Lower lobe of right lung (tissue), 2 donors: ENCODE measurements at regions not wholly inside any gene's neighbourhood (a gene's known extent, or its start where the extent isn't known, plus 50 kb on each side); places are given as distances from the start of the nearest gene placed in this dataset.

Experiments
- ATAC-seq, 2 donors: fragments of 200-7000 bp; cut with Tn5 transposase; one replicate each; pipeline ENCODE4 v1.9.1; 2020 to 2022; ENCODE audit warnings: mild to moderate bottlenecking in 2 of 2, moderate library complexity in 2 of 2
- DNase-seq: peaks from one replicate; pipeline ENCODE4 v3.0.0-alpha.2; 2020
- H3K27ac ChIP-seq: fragments of 200-600 bp; one replicate; pipeline ENCODE4 v1.8.0; 2022
- H3K27me3 ChIP-seq: fragments of 200-600 bp; one replicate; pipeline ENCODE4 v1.8.0; 2022; ENCODE audit warnings: low read depth
- H3K36me3 ChIP-seq: fragments of 200-600 bp; one replicate; pipeline ENCODE4 v1.8.0; 2022; ENCODE audit warnings: mild to moderate bottlenecking
- H3K4me1 ChIP-seq: fragments of 200-600 bp; one replicate; pipeline ENCODE4 v1.8.0; 2022
- H3K4me3 ChIP-seq: fragments of 200-600 bp; one replicate; pipeline ENCODE4 v1.8.0; 2022; ENCODE audit warnings: mild to moderate bottlenecking
- H3K9me3 ChIP-seq: fragments of 200-600 bp; one replicate; pipeline ENCODE4 v1.8.0; 2022
- CTCF ChIP-seq: fragments of 200-600 bp; IDR thresholded peaks from one replicate; pipeline ENCODE4 v1.8.0; 2022; ENCODE audit warnings: antibody characterized with exemption, mild to moderate bottlenecking
- intact Hi-C: fragments of 100-400 bp; cut with DNase I; formaldehyde crosslinking; loops from one replicate; pipeline ENCODE4 v1.11.0; 2022
- donor health status: DM: no; HTN: yes; CAD: no; lungs with severe emphysema.

- no peaks in the 10 kb centered on the region for H3K9me3 ChIP-seq
- TF ChIP-seq CTCF: no peak
- intact Hi-C loops: no loop called here
- H3K4me3 ChIP-seq: no peak overlapping the region
- no peaks in the 10 kb centered on the region for H3K36me3 ChIP-seq
- ATAC-seq: no peak
- no peak for DNase-seq
- H3K27ac ChIP-seq: no peak overlapping the region
- H3K27me3 ChIP-seq: no peaks in the 10 kb centered on the region
- H3K4me1 ChIP-seq: no peaks in the 10 kb centered on the region
Measured at GRCh38 chr2:33975498-33975897, 376.4 kb upstream of the FAM98A start.

DNA sequence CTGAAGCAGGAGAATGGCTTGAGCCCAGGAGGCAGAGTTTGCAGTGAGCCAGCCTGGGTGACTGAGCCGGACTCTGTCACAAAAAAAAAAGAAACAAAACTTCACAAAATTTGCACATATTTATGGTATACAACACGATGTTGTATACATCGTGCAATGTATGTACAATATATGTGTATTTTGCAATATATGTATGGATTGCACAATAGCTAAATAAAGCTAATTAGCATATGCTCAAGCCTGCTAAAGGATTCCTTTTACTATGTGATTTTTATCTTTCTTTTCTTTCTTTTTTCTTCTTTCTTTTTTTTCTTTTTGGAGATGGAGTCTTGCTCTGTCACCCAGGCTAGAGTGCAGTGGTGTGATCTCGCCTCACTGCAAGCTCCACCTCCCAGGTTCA is 368.0 kb upstream of the FAM98A start:
- ATAC-seq (no peak), DNase-seq (no peak)
- intact Hi-C loops: no loop called here

DNA sequence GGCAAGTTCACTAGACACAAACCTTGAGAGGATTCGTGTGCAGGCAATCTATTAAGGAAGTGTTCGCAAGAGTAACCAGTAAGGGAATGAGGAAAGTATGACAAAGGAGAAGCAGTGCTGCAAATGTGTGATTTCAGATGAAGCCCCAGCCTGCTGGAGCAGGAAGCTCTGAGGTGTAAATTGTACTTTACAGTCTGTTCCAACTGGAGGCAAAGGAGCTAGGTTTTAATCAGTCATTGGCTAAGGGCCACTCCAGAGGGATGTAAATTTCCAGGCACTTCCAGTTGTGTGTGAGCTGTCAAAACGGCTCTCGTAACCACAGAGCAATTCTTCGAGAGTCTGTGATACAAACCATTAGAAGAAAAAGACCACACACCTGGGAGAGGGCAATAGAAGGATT is 359.5 kb upstream of the FAM98A start:
- H3K27ac ChIP-seq: no peak overlapping the region
- intact Hi-C loops: no loop called here
- no peaks in the 10 kb centered on the region for H3K4me1 ChIP-seq
- H3K36me3 ChIP-seq: no peaks in the 10 kb centered on the region
- H3K9me3 ChIP-seq: no peaks in the 10 kb centered on the region
- ATAC-seq (no peak), DNase-seq (no peak)
- H3K27me3 ChIP-seq: no peaks in the 10 kb centered on the region
- no peak for TF ChIP-seq CTCF
- no peak overlapping the region for H3K4me3 ChIP-seq

More for the DNA sequence above, 368.0 kb upstream of the FAM98A start:
- Histone ChIP-seq H3K4me1 (no peaks in the 10 kb centered on the region), H3K36me3 (no peaks in the 10 kb centered on the region), H3K27ac (no peak overlapping the region), H3K27me3 (no peaks in the 10 kb centered on the region), H3K9me3 (no peaks in the 10 kb centered on the region), H3K4me3 (no peak overlapping the region)
- TF ChIP-seq CTCF: no peak

- Histone ChIP-seq H3K9me3 (no peaks in the 10 kb centered on the region), H3K27ac (no peak overlapping the region), H3K36me3 (no peaks in the 10 kb centered on the region), H3K27me3 (no peaks in the 10 kb centered on the region), H3K4me3 (no peak overlapping the region), H3K4me1 (no peaks in the 10 kb centered on the region)
- TF ChIP-seq CTCF: no peak
- intact Hi-C loops: no loop called here
- ATAC-seq (no peak), DNase-seq (no peak)
Measured at GRCh38 chr2:33949371-33949770, 350.3 kb upstream of the FAM98A start.

DNA sequence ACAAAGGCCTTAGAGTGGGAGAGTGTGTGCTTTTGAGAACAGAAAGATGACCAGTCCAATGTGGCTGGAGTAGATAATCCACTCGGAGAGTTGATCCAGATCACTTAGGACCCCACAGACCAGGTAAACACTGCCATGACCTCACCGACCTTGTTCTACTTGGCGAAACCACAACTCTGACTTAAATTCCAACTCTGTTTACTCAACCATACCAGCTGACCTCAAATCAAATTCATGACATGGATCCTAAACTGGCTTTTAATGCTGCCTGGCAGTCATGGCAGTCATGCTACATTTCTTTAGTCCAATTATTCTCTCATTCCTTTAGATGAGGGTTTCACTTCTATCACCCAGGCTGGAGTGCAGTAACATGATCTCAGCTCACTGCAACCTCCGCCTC is 347.1 kb upstream of the FAM98A start:
- H3K27me3 ChIP-seq: no peaks in the 10 kb centered on the region
- intact Hi-C loops: no loop called here
- no peak overlapping the region for H3K4me3 ChIP-seq
- ATAC-seq (peak in 1 of 2 donors; percentile 37), DNase-seq (no peak)
- H3K4me1 ChIP-seq: no peaks in the 10 kb centered on the region
- H3K9me3 ChIP-seq: no peaks in the 10 kb centered on the region
- H3K27ac ChIP-seq: no peak overlapping the region
- no peak for TF ChIP-seq CTCF
- H3K36me3 ChIP-seq: no peaks in the 10 kb centered on the region

GRCh38 chr2:33933203-33933602 is 334.1 kb upstream of the FAM98A start:
- intact Hi-C loops: no loop called here
- Histone ChIP-seq H3K36me3 (no peaks in the 10 kb centered on the region), H3K27me3 (no peaks in the 10 kb centered on the region), H3K9me3 (no peaks in the 10 kb centered on the region), H3K4me1 (no peaks in the 10 kb centered on the region), H3K4me3 (no peak overlapping the region), H3K27ac (no peak overlapping the region)
- TF ChIP-seq CTCF: no peak
- DNase-seq: no peak
- ATAC-seq: no peak
